ENCODE measurements at regions not wholly inside any gene's neighbourhood (a gene's known extent, or its start where the extent isn't known, plus 50 kb on each side); places are given as distances from the start of the nearest gene placed in this dataset.

- no peak for ATAC-seq
- no peak overlapping the region for H3K4me3 ChIP-seq
- DNase-seq, result no peak
- H3K27me3 ChIP-seq, result no peaks in the 10 kb centered on the region
- H3K9me3 ChIP-seq, result no peaks in the 10 kb centered on the region
- 79 to 81% methylated on average over 4 of the region's 4 CpGs for WGBS, 2 donors
- H3K36me3 ChIP-seq (replicated peaks in 1 of 2; ENCODE audit: insufficient read depth in 1 of 2, low read depth in 2 of 2), result no peaks in the 10 kb centered on the region
- H3K27ac ChIP-seq, result no peak overlapping the region
- intact Hi-C loops (cut with DNase I), result no loop called here
- no peaks in the 10 kb centered on the region for H3K4me1 ChIP-seq
- TF ChIP-seq POLR2A (IDR thresholded peaks at IDR 0.05) (no peak), CTCF (IDR thresholded peaks at IDR 0.05) (no peak)
Measured at GRCh38 chr13:105343134-105343806, 1192.2 kb downstream of the EFNB2 start.

GRCh38 chr13:105342281-105342820 lies 1193.1 kb downstream of the EFNB2 start:
- H3K9me3 ChIP-seq, result no peaks in the 10 kb centered on the region
- 76 to 80% methylated on average over 11 of the region's 11 CpGs for WGBS, 2 donors
- H3K27me3 ChIP-seq, result no peaks in the 10 kb centered on the region
- intact Hi-C loops (cut with DNase I), result no loop called here
- no peak for TF ChIP-seq POLR2A (IDR thresholded peaks at IDR 0.05)
- no peak for TF ChIP-seq CTCF (IDR thresholded peaks at IDR 0.05)
- DNase-seq (no peak), ATAC-seq (no peak)
- H3K4me1 ChIP-seq, result no peaks in the 10 kb centered on the region
- no peak overlapping the region for H3K4me3 ChIP-seq
- H3K36me3 ChIP-seq (replicated peaks in 1 of 2; ENCODE audit: insufficient read depth in 1 of 2, low read depth in 2 of 2), result no peaks in the 10 kb centered on the region
- no peak overlapping the region for H3K27ac ChIP-seq

DNA sequence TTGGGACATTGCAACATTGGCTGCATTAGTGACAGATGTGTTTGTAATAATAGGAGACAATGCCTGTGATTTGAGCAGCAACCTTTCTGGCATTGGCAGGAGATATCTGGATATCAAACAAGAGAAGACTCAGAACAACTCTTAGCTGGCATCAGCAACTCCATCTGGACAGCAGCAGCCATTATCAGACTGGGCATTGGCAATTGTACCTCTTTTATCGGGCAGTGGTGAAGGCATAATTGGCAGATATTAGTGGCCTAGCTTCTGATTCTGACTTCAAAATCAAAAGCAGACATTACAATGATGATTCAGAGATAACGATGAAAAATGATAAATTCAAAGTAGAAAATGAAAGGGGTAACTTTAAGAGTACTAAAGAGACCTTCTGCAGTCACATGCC lies 1193.7 kb downstream of the EFNB2 start:
- 75 to 79% methylated on average over 2 of the region's 2 CpGs for WGBS, 2 donors
- intact Hi-C loops (cut with DNase I), result no loop called here
- no peak overlapping the region for H3K4me3 ChIP-seq

GRCh38 chr13:105341256-105341655 lies 1194.2 kb downstream of the EFNB2 start:
- 80 to 85% methylated on average over 3 of the region's 3 CpGs for WGBS, 2 donors
- no peak overlapping the region for H3K27ac ChIP-seq
- no peak for DNase-seq

More for the DNA sequence above, 1193.7 kb downstream of the EFNB2 start:
- Histone ChIP-seq H3K9me3 (no peaks in the 10 kb centered on the region), H3K36me3 (replicated peaks in 1 of 2; ENCODE audit: insufficient read depth in 1 of 2, low read depth in 2 of 2) (no peaks in the 10 kb centered on the region), H3K4me1 (no peaks in the 10 kb centered on the region), H3K27ac (no peak overlapping the region), H3K27me3 (no peaks in the 10 kb centered on the region)
- ATAC-seq (no peak), DNase-seq (no peak)
- no peak for TF ChIP-seq CTCF (IDR thresholded peaks at IDR 0.05)
- TF ChIP-seq POLR2A (IDR thresholded peaks at IDR 0.05), result no peak

More at GRCh38 chr13:105341256-105341655, 1194.2 kb downstream of the EFNB2 start:
- TF ChIP-seq CTCF (IDR thresholded peaks at IDR 0.05) (no peak), POLR2A (IDR thresholded peaks at IDR 0.05) (no peak)
- intact Hi-C loops (cut with DNase I), result no loop called here
- no peak for ATAC-seq
- no peaks in the 10 kb centered on the region for H3K9me3 ChIP-seq
- H3K36me3 ChIP-seq (replicated peaks in 1 of 2; ENCODE audit: insufficient read depth in 1 of 2, low read depth in 2 of 2), result no peaks in the 10 kb centered on the region
- no peaks in the 10 kb centered on the region for H3K27me3 ChIP-seq
- H3K4me1 ChIP-seq, result no peaks in the 10 kb centered on the region
- H3K4me3 ChIP-seq, result no peak overlapping the region
